ENCODE measurements at regions not wholly inside any gene's neighbourhood (a gene's known extent, or its start where the extent isn't known, plus 50 kb on each side); places are given as distances from the start of the nearest gene placed in this dataset.
"Not testable (repeated sequence)": the region's sequence is repeated elsewhere in the genome, so short reads cannot be mapped to it uniquely, and the experiment has no call there.

GRCh38 chr1:194357573-194358207 is 1171.3 kb upstream of the B3GALT2 start:
- not testable (repeated sequence) for DNase-seq

- no peak for DNase-seq
Measured at GRCh38 chr1:194355488-194356106, 1169.2 kb upstream of the B3GALT2 start.

- no peak for DNase-seq
Measured at GRCh38 chr1:194353121-194353520, 1166.7 kb upstream of the B3GALT2 start.

- no peak for DNase-seq
Measured at GRCh38 chr1:194347200-194347599, 1160.8 kb upstream of the B3GALT2 start.

GRCh38 chr1:194342484-194343262 is 1156.3 kb upstream of the B3GALT2 start:
- DNase-seq, result peak; percentile 32

GRCh38 chr1:194341587-194341986 is 1155.2 kb upstream of the B3GALT2 start:
- DNase-seq, result no peak

- DNase-seq, result no peak
Measured at GRCh38 chr1:194339471-194339870, 1153.1 kb upstream of the B3GALT2 start.

- DNase-seq, result no peak
Measured at GRCh38 chr1:194338241-194338948, 1152.0 kb upstream of the B3GALT2 start.

GRCh38 chr1:194333240-194333639 is 1146.8 kb upstream of the B3GALT2 start:
- no peak for DNase-seq

- no peak for DNase-seq
Measured at GRCh38 chr1:194331758-194332157, 1145.3 kb upstream of the B3GALT2 start.

GRCh38 chr1:194322751-194323150 is 1136.3 kb upstream of the B3GALT2 start:
- DNase-seq, result no peak

GRCh38 chr1:194318790-194319280 is 1132.4 kb upstream of the B3GALT2 start:
- no peak for DNase-seq

- no peak for DNase-seq
Measured at GRCh38 chr1:194309697-194310096, 1123.3 kb upstream of the B3GALT2 start.

GRCh38 chr1:194309269-194309668 is 1122.9 kb upstream of the B3GALT2 start:
- DNase-seq, result no peak

- DNase-seq, result no peak
Measured at GRCh38 chr1:194300776-194301175, 1114.4 kb upstream of the B3GALT2 start.

GRCh38 chr1:194300340-194300739 is 1113.9 kb upstream of the B3GALT2 start:
- no peak for DNase-seq

GRCh38 chr1:194298007-194298598 is 1111.7 kb upstream of the B3GALT2 start:
- DNase-seq, result no peak

GRCh38 chr1:194297094-194297493 is 1110.7 kb upstream of the B3GALT2 start:
- no peak for DNase-seq

GRCh38 chr1:194296201-194296600 is 1109.8 kb upstream of the B3GALT2 start:
- no peak for DNase-seq

GRCh38 chr1:194295685-194296084 is 1109.3 kb upstream of the B3GALT2 start:
- peak; percentile 75 for DNase-seq

- DNase-seq, result no peak
Measured at GRCh38 chr1:194293851-194294405, 1107.5 kb upstream of the B3GALT2 start.

GRCh38 chr1:194292966-194293365 is 1106.6 kb upstream of the B3GALT2 start:
- DNase-seq, result no peak

Data from RPMI8226 (cell line).